ENCODE measurements at regions not wholly inside any gene's neighbourhood (a gene's known extent, or its start where the extent isn't known, plus 50 kb on each side); places are given as distances from the start of the nearest gene placed in this dataset.

GRCh38 chr18:51541230-51541629, 343.7 kb upstream of the MEX3C start:
- Histone ChIP-seq H3K9ac (ENCODE audit: insufficient read depth, low read length, poor library complexity, severe bottlenecking) (no peak overlapping the region), H3K79me2 (ENCODE audit: insufficient read depth, low read length) (no peaks in the 10 kb centered on the region), H3K9me3 (replicated peaks in 1 of 2; ENCODE audit: control insufficient read depth in 1 of 2, insufficient read depth in 1 of 2, low read length in 2 of 2) (no peaks in the 10 kb centered on the region), H2AFZ (ENCODE audit: insufficient read depth, low read depth, low read length, poor library complexity, severe bottlenecking) (no peak overlapping the region), H3K4me3 (replicated peaks in 1 of 3; ENCODE audit: low read depth in 2 of 3, low read length in 3 of 3) (no peak overlapping the region), H3K27ac (ENCODE audit: low read depth in 1 of 2, low read length in 2 of 2) (no peak overlapping the region), H3K4me2 (replicated peaks; ENCODE audit: extremely low read depth, low read length, poor library complexity, severe bottlenecking) (no peak overlapping the region), H3K4me1 (ENCODE audit: control insufficient read depth in 1 of 2, insufficient read depth in 2 of 2, low read length in 2 of 2) (no peaks in the 10 kb centered on the region), H4K20me1 (ENCODE audit: insufficient read depth, low read length) (no peaks in the 10 kb centered on the region), H3K36me3 (replicated peaks in 1 of 2; ENCODE audit: control insufficient read depth in 1 of 2, insufficient read depth in 2 of 2, low read length in 2 of 2) (no peaks in the 10 kb centered on the region), H3K27me3 (ENCODE audit: control insufficient read depth in 2 of 2, insufficient read depth in 2 of 2, low read length in 2 of 2) (no peaks in the 10 kb centered on the region)
- intact Hi-C loops (cut with micrococcal nuclease) = no loop called here
- no peak for DNase-seq
- peaks cover 0 to 13% (median 2%) of the 10 kb centered on the region in 7 donors for H3K9me3 Mint-ChIP-seq
- H3K27me3 Mint-ChIP-seq (ENCODE audit: low read depth in 3 of 3) = peaks cover 0 to 1% (median 0%) of the 10 kb centered on the region in 3 donors
- no peaks in the 10 kb centered on the region for H3K4me1 Mint-ChIP-seq
- H3K4me3 Mint-ChIP-seq = no peak overlapping the region
- H3K27ac Mint-ChIP-seq = no peak overlapping the region
- no peak for TF ChIP-seq CTCF (IDR thresholded peaks at IDR 0.05)
- H3K36me3 Mint-ChIP-seq = no peaks in the 10 kb centered on the region

- Mint-ChIP-seq H3K4me3 (no peak overlapping the region), H3K4me1 (no peaks in the 10 kb centered on the region), H3K27me3 (ENCODE audit: low read depth in 3 of 3) (peaks cover 0 to 1% (median 0%) of the 10 kb centered on the region in 3 donors), H3K36me3 (no peaks in the 10 kb centered on the region), H3K9me3 (peaks cover 0 to 12% (median 2%) of the 10 kb centered on the region in 7 donors), H3K27ac (no peak overlapping the region)
- no peak overlapping the region for H3K4me3 ChIP-seq (replicated peaks in 1 of 3; ENCODE audit: low read depth in 2 of 3, low read length in 3 of 3)
- H3K79me2 ChIP-seq (ENCODE audit: insufficient read depth, low read length) = no peaks in the 10 kb centered on the region
- WGBS (ENCODE audit: insufficient coverage) = 100% methylated on average over 1 of the region's 1 CpG
- H3K4me1 ChIP-seq (ENCODE audit: control insufficient read depth in 1 of 2, insufficient read depth in 2 of 2, low read length in 2 of 2) = no peaks in the 10 kb centered on the region
- no peak overlapping the region for H3K9ac ChIP-seq (ENCODE audit: insufficient read depth, low read length, poor library complexity, severe bottlenecking)
- H2AFZ ChIP-seq (ENCODE audit: insufficient read depth, low read depth, low read length, poor library complexity, severe bottlenecking) = no peak overlapping the region
- no peaks in the 10 kb centered on the region for H3K27me3 ChIP-seq (ENCODE audit: control insufficient read depth in 2 of 2, insufficient read depth in 2 of 2, low read length in 2 of 2)
- no peak for TF ChIP-seq CTCF (IDR thresholded peaks at IDR 0.05)
- no peak overlapping the region for H3K4me2 ChIP-seq (replicated peaks; ENCODE audit: extremely low read depth, low read length, poor library complexity, severe bottlenecking)
- intact Hi-C loops (cut with micrococcal nuclease) = no loop called here
- H3K27ac ChIP-seq (ENCODE audit: low read depth in 1 of 2, low read length in 2 of 2) = no peak overlapping the region
- no peak for DNase-seq
- H3K9me3 ChIP-seq (replicated peaks in 1 of 2; ENCODE audit: control insufficient read depth in 1 of 2, insufficient read depth in 1 of 2, low read length in 2 of 2) = no peaks in the 10 kb centered on the region
- H4K20me1 ChIP-seq (ENCODE audit: insufficient read depth, low read length) = no peaks in the 10 kb centered on the region
- no peaks in the 10 kb centered on the region for H3K36me3 ChIP-seq (replicated peaks in 1 of 2; ENCODE audit: control insufficient read depth in 1 of 2, insufficient read depth in 2 of 2, low read length in 2 of 2)
Measured at GRCh38 chr18:51543658-51544155, 346.2 kb upstream of the MEX3C start.

Data from CD14-positive monocyte (primary cell).